NCI-H748 treated with DMSO at 0.1 percent for 48 hours (cell line): ENCODE measurements at regions not wholly inside any gene's neighbourhood (a gene's known extent, or its start where the extent isn't known, plus 50 kb on each side); places are given as distances from the start of the nearest gene placed in this dataset.

Experiments used
- DNase-seq: peaks from one replicate; lab custom pipeline; 2025; lab: John Stamatoyannopoulos, UW

- DNase-seq: no peak
Measured at GRCh38 chr18:68466672-68467071, 248.2 kb downstream of the TMX3 start.

- DNase-seq: no peak
Measured at GRCh38 chr18:68462766-68463165, 252.1 kb downstream of the TMX3 start.

- DNase-seq: no peak
Measured at GRCh38 chr18:68462148-68462547, 252.8 kb downstream of the TMX3 start.

GRCh38 chr18:68461481-68462018 is 253.4 kb downstream of the TMX3 start:
- DNase-seq: no peak

- no peak for DNase-seq
Measured at GRCh38 chr18:68459968-68460367, 254.9 kb downstream of the TMX3 start.

DNA sequence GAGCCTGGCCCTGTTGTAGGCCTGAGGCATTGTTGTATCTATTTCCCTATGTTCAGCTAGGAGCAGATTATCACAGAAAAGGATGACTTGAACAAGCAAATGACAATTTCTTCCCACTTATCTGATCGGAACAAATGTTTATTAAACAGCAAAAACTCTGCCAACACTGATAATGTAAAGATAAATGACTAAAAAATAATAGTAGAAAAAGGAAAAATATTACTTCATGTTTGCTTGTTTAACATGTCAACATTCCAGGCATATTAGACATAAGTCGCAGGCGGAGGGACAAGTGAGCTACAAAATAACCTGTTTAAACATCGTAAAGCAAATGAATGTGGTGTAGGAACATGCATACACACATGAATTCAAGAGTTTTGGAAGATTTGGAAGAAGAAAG is 257.9 kb downstream of the TMX3 start:
- DNase-seq: no peak

- no peak for DNase-seq
Measured at GRCh38 chr18:68455229-68455603, 259.7 kb downstream of the TMX3 start.

GRCh38 chr18:68454511-68455228 is 260.2 kb downstream of the TMX3 start:
- DNase-seq: no peak

DNA sequence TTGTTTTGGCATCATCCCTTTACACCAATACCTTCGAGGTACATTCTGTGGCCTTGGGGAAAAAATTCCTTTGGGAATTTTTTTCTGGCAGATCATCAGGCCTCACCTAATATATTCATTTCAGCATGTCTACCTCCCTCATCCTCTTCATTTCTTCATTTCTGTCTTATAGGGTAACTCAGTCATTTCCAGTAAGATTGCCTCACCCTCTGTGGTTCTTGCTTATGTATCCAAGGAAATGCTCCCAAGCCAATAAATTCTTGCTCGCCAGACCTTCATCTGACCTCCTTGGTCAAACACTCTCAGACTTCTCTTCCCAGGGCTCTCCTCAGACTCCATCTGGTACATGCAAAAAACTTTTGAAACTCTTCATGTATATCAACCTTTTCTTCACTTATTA is 265.6 kb downstream of the TMX3 start:
- DNase-seq: no peak

DNA sequence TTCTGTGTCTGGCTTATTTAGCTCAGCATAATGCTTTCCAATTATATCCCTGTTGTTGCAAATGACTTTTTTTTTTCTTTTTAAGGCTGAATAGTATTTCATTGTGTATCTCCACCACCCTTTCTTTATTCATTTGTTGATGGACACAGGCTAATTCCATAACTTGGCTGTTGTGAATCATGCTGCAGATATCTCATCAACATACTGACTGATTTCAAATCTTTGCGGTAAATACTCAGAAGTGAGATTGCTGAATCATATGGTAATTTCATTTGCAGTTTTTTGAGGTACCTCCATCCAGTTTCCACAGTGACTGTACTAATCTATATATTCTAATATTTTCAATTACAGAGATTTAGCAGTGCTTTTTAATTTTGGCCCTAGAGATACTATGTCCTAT is 266.2 kb downstream of the TMX3 start:
- no peak for DNase-seq

DNA sequence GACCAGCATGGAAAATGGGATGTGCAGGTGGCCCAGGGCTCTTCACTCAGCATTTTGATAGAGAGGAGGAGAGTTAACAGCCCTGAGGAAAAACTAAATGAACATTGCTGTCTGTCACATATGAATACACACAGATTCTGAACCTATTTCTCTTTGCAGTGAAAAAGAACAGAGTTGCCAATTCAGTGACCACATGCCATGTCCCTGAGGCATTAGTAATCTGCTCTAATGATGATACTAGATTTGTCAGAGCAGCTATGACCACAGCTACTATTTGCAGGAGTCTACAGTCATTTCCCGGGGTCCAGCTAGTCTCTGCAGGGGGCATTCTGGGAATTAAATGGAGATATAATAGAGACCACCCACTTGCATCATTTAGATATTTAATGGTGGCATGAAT is 267.6 kb downstream of the TMX3 start:
- no peak for DNase-seq

DNA sequence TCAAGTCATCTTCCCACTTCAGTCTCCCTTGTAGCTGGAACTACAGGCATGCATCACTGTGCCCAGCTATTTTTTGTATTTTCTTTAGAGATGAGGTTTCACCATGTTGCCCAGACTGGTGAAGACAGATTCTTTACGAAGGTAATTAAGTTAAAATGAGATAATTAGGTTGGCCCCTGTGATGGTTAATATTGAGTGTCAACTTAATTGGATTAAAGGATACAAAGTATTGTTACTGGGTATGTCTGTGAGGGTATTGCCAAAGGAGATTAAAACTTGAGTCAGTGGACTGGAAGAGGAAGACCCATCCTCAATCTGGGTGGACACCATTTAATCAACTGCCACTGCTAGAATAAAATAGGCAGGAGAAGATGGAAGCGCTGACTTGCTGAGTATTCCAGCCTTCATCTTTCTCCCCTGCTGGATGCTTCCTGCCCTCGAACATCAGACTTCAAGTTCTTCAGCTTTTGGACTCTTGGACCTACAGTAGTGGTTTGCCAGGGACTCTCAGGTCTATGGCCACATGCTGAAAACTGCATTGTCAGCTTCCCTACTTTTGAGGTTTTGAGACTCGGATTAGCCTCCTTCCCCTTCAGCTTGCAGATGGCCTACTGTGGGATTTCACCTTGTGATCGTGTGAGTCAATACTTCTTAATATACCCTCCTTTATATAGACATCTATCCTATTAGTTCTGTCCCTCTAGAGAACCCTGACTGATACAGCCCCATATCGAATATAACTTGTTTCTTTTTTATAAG is 269.1 kb downstream of the TMX3 start:
- no peak for DNase-seq

GRCh38 chr18:68445136-68445535 is 269.8 kb downstream of the TMX3 start:
- DNase-seq: no peak

- no peak for DNase-seq
Measured at GRCh38 chr18:68441241-68441640, 273.7 kb downstream of the TMX3 start.

GRCh38 chr18:68440433-68440832 is 274.5 kb downstream of the TMX3 start:
- DNase-seq: no peak

GRCh38 chr18:68439642-68440041 is 275.3 kb downstream of the TMX3 start:
- no peak for DNase-seq

- DNase-seq: no peak
Measured at GRCh38 chr18:68438983-68439382, 275.9 kb downstream of the TMX3 start.

DNA sequence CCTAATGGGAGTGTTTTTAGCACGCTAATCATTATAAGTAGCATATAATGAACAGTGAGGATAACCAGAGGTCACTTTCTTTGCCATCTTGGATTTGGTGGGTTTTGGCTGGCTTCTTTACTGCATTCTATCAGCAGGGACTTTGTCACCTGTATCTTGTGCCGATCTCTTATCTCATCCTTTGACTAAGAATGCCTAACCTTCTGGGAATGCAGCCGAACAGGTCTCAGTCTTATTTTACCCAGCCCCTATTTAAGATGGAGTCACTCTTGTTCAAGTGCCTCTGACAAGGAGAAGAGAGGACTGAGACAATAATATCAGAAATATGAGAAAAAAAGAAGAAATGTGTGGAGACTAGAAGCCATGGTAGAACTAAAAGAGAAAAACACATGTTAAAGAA is 276.4 kb downstream of the TMX3 start:
- DNase-seq: no peak

DNA sequence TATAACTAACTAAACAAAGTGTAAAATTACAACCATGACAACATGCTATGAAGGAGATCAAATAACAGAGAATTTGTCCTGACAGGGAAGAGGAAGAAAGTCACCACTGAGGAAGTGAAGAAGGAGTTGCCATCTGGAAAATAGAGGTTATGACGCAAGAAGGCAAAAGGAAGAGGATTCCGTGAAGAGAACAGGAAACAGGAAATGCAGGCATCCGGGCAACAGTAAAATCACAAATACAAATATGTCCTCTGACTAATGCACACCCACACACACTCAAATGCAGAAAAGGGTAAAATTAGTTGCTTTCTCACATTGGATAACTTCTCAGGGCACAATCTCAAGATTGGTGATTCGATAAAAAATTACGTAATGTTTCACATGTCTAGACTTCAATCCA is 278.4 kb downstream of the TMX3 start:
- DNase-seq: no peak

DNA sequence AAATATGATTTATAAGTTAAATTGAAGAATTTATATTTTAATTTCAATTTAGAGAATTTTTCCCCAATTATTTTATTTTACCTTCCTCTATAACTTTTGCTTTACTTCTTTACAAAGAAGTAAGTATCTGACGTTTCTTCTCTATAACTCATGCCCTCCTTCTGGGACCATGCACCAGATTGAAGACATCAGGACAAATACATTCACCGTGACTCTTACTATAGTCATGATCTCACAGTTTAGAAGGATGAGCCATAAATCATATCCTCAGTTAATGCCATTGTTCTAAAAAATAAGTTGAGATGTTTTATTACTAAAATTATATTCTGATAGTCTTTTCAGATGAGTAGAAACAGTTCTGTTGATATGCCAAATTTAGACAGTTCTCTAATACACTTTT is 279.3 kb downstream of the TMX3 start:
- DNase-seq: no peak

DNA sequence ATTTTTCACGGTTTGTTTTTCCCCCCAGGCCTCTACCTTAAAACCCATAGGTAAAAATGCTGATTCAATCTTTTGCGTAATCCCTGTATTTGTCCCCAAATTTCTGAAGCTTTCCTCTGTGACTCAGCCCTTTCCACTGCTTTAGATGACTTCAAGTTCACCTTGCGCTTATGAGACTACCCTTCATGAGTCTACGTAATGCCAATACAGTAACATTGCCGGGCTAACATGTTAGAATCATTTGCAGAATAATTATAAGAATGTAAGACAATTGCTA is 283.0 kb downstream of the TMX3 start:
- no peak for DNase-seq

- DNase-seq: no peak
Measured at GRCh38 chr18:68431111-68431921, 283.6 kb downstream of the TMX3 start.

DNA sequence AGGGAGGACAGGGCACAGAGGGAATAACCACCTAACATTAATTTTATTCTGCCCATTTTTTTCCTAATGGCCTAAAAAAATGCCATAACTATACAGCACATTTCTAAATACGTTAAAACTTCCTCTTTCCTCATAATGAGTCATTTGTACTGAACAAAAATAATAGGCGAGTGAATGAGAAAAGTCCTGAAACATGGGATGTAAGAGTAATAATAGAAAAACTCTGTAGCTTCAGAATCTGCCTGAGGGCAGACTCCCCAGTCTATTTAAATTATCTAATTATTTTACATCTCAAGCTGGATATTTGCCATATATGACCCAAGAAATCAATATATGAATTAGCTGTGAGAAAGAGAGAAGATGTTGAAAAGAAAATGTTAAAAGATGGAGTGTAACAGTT is 285.1 kb downstream of the TMX3 start:
- no peak for DNase-seq
